Spleen (tissue), 7 donors: ENCODE measurements at regions not wholly inside any gene's neighbourhood (a gene's known extent, or its start where the extent isn't known, plus 50 kb on each side); places are given as distances from the start of the nearest gene placed in this dataset.

Experiments
- CTCF ChIP-seq, 11 experiments: fragments of 200-600 bp in 7 of 11; fragments of 450-650 bp in 4 of 11; sonication (generic) in 4 of 11; IDR thresholded peaks in 8 of 11; conservative IDR thresholded peaks in 3 of 11; 1 replicate in 7 of 11; 2 replicates in 4 of 11; pipeline versions ENCODE4 v1.4.0 to v1.8.0; 2016 to 2021; ENCODE audit warnings: antibody characterized with exemption in 11 of 11, inconsistent platforms in 4 of 11, mild to moderate bottlenecking in 1 of 11
- POLR2A ChIP-seq, 3 donors: fragments of 450-650 bp; IDR thresholded peaks; one replicate each; pipeline ENCODE4 v1.5.1; 2017; ENCODE audit warnings: antibody characterized with exemption in 3 of 3, mild to moderate bottlenecking in 1 of 3
- POLR2AphosphoS5 ChIP-seq, 3 donors: sonication (generic); formaldehyde crosslinking; IDR thresholded peaks; one replicate each; pipeline ENCODE4 v1.5.1; 2017; ENCODE audit warnings: antibody characterized with exemption in 3 of 3
- donor health status: DM: no; HTN: no; CAD: no; lungs with moderate emphysema.
- donor health status: DM: no; HTN: no; CAD: no.
- donor health status: DM: no; HTN: no; CAD: no.

GRCh38 chr14:87030197-87030596 lies 962.8 kb downstream of the GALC start:
- TF ChIP-seq CTCF (IDR thresholded peaks at IDR 0.05 in 8 of 11, conservative IDR thresholded peaks at IDR 0.05 in 3 of 11) = no peak
- TF ChIP-seq POLR2A (IDR thresholded peaks at IDR 0.05) = no peak
- no peak for TF ChIP-seq POLR2AphosphoS5 (IDR thresholded peaks at IDR 0.05)
